ENCODE measurements at regions not wholly inside any gene's neighbourhood (a gene's known extent, or its start where the extent isn't known, plus 50 kb on each side); places are given as distances from the start of the nearest gene placed in this dataset.

DNA sequence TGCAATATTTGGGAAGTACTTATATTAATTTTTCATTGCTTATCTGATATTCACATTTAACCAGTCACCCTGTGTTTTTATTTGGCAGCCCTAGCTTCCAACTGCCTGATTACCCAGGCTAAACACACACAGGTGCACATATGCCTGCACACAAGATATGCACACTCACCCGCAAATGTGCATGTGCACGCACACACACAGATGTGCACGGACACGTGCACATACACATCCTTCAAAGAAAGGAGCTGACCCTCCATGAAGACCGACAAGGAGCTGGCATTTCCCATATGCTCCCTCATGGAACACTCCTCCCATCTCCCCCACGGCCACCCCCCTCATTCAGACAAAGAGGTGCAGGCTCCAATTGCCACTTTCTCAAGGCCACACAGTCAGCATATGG lies 242.2 kb downstream of the ENGASE start:
- DNase-seq (ENCODE audit: low read depth), result no peak
- TF ChIP-seq, protein P1, sequence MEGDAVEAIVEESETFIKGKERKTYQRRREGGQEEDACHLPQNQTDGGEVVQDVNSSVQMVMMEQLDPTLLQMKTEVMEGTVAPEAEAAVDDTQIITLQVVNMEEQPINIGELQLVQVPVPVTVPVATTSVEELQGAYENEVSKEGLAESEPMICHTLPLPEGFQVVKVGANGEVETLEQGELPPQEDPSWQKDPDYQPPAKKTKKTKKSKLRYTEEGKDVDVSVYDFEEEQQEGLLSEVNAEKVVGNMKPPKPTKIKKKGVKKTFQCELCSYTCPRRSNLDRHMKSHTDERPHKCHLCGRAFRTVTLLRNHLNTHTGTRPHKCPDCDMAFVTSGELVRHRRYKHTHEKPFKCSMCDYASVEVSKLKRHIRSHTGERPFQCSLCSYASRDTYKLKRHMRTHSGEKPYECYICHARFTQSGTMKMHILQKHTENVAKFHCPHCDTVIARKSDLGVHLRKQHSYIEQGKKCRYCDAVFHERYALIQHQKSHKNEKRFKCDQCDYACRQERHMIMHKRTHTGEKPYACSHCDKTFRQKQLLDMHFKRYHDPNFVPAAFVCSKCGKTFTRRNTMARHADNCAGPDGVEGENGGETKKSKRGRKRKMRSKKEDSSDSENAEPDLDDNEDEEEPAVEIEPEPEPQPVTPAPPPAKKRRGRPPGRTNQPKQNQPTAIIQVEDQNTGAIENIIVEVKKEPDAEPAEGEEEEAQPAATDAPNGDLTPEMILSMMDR (IDR thresholded peaks at IDR 0.05; ENCODE audit: control insufficient read depth, insufficient read depth, low read depth, low read length, missing control alignments), result no peak
- no peak overlapping the region for H3K4me3 ChIP-seq (ENCODE audit: control insufficient read depth, low read depth, low read length)

DNA sequence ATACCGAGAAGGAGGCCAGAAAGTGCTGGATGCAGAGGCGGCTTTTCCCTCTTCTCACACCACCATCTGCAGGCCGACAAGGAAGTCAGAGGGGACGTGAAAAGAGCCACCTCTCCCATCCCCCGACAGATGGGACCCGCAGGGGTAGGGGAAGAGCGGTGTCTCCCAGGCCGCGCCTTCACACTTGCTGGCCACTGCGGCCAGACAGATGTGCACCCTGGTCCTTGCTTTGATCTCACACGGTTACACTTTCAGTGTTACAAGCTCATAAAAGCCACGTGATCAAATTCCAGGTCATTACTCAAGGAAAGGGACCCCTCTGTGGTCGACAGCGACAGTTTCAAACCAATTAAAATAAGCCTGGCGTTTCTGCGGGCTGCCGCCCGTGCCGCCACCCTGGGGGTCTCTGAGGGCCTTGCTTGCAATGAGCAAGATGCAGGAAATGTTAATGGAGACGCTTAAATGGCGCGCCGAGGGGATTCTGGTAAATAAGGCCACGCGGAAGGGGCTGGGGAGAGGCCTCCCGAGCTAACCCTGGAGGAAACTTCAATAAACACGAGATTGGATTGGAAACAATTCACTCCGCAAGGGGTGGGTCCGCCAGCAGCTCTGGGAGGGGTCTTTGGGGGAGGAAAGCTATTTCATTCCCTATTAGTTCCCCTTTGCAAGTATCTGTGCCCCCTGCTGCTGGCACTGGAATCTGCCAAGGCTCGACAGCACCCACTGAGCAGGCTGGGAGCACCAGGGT lies 240.9 kb downstream of the ENGASE start:
- no peak for DNase-seq (ENCODE audit: low read depth)
- TF ChIP-seq, protein P1 (IDR thresholded peaks at IDR 0.05; ENCODE audit: control insufficient read depth, insufficient read depth, low read depth, low read length, missing control alignments), result no peak
- no peak overlapping the region for H3K4me3 ChIP-seq (ENCODE audit: control insufficient read depth, low read depth, low read length)

DNA sequence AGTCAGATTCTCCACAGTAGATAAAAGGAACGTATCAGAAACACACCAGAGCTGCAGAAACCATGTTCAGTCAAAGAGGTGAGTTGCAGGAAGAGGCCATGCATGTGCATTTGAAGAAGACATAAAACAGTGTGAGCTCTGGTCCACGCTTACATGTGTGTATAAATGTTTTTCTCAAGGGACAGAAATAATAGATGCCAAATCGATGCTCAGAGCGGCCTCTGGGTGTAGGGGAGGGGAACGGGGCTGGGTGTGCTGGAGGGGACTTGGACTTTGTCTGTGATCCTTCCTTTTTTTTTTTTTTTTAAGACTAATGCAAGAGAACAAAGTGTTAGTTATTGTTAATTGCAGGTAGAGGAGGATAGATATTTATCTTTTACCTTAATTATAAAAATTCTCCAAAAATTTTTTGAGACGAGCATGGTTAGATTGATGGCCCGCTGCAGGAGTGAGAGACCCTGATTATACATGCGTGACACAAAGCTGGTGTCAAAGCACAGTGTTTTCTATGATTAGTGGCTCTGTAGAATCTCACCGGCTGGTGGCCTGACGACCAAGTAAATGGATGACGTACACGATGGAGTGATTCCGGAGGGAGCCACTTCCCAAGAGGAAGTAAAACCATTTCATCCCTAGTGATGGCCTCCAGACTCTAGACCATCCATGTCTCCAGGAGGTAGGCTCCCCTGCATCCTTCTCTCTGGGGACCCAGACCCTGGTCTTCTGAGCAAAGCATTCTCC lies 240.2 kb downstream of the ENGASE start:
- no peak overlapping the region for H3K4me3 ChIP-seq (ENCODE audit: control insufficient read depth, low read depth, low read length)
- TF ChIP-seq, protein P1 (IDR thresholded peaks at IDR 0.05; ENCODE audit: control insufficient read depth, insufficient read depth, low read depth, low read length, missing control alignments), result no peak
- no peak for DNase-seq (ENCODE audit: low read depth)

DNA sequence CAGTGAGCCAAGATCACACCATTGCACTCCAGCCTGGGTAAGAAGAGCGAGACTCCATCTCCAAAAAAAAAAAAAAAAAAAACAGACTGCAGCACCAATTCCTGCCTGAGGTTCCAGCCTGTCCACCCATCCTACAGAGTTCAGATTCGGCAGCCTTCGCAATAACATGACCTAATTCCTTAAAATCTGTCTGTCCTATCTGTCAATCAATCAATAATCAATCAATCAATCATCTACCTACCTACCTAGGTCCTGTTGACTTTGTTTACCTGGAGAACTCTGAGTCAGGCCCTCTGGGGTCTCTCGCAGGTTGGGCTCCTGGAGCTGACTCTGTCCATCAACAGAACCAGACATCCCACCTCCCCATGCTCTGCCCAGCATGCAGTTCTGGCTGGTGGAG lies 236.7 kb downstream of the ENGASE start:
- DNase-seq (ENCODE audit: low read depth), result no peak
- TF ChIP-seq, protein P1 (IDR thresholded peaks at IDR 0.05; ENCODE audit: control insufficient read depth, insufficient read depth, low read depth, low read length, missing control alignments), result no peak
- no peak overlapping the region for H3K4me3 ChIP-seq (ENCODE audit: control insufficient read depth, low read depth, low read length)

DNA sequence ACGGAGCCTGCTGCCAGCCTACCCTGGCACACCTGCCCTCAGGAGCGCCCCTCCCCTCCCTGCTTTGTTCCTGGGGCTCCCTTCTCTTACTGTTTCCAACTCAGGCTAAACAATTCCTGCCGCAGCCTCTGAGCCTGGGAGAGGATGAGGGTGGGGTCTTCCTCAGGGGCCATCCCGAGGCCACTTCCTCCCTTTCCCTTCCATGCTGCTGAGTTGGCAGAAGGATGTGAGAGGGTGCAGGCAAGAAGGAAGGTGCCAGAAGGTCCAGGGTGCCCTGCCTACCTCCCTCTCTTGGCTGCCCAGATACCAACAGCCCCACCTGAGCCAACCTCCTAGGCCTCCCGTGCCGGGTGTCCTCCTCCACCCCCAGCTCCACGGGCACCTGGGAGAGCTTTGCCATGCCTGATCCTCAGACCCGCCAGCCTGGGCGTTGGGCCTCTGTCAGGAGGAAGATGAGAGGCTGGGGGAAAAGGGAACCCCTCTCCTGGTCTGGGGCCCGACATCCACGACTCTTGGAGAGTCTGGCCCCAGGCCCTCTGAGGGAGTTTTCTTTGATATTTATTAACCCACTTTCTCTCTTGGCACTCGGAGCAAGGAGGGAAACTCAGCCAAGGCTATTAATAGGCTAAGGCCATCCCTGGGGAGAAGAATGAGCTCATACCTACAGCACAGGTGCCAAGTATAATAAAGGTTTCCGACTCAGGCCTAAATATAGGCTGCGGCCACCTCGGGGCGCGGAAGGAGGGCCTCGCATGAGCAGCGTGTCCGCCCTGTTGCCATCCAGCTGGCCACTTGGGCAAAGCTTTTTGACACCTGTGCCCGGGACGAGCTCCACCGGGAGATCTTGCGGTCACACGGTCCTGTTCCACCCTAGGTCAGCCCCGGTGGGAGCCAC lies 232.0 kb downstream of the ENGASE start:
- TF ChIP-seq, protein P1 (IDR thresholded peaks at IDR 0.05; ENCODE audit: control insufficient read depth, insufficient read depth, low read depth, low read length, missing control alignments), result no peak
- no peak overlapping the region for H3K4me3 ChIP-seq (ENCODE audit: control insufficient read depth, low read depth, low read length)
- DNase-seq (ENCODE audit: low read depth), result no peak

DNA sequence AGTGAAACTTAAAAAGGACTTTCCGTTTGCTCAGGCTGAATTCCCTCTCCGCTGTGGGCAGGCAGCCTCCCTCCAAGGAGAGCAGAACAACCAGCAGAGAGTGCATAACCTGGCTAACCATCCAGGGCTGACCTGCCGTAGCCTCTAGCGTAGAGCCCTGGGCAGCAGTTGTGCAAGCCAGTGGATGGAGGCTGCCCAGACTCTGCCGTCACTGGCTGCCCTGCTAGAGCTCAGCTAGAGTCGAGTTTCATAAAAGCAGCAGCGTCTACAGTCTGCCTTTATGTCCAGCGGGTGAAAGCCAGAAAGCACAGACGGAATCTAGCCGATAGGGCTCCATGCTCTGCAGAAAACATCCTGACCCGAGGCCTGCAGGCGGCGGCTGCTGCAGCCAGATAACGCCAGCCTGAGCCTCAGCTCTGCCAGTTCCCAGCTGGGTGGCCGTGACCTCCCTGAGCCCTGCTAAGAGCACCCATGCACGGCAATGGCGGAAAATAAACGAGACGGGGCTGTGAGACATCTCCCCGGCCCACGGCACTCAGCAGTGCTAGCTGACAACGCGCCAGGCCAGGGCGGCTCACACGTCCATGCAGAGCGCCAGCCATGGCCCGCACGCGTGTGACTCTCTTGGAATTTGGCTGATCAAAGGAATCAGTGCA lies 231.3 kb downstream of the ENGASE start:
- no peak overlapping the region for H3K4me3 ChIP-seq (ENCODE audit: control insufficient read depth, low read depth, low read length)
- no peak for DNase-seq (ENCODE audit: low read depth)
- TF ChIP-seq, protein P1 (IDR thresholded peaks at IDR 0.05; ENCODE audit: control insufficient read depth, insufficient read depth, low read depth, low read length, missing control alignments), result no peak

All from AG09309 (cell line).